ES-I3 (cell line): ENCODE measurements at regions not wholly inside any gene's neighbourhood (a gene's known extent, or its start where the extent isn't known, plus 50 kb on each side); places are given as distances from the start of the nearest gene placed in this dataset.

ENCODE experiments used
- H3K36me3 ChIP-seq: 2 replicates; pipeline ENCODE4 v1.6.1; 2013; ENCODE audit warnings: mild to moderate bottlenecking, low read length, control low read depth, moderate library complexity; ENCODE audit not compliant: insufficient read depth
- H3K4me1 ChIP-seq: 2 replicates; pipeline ENCODE4 v1.6.1; 2013; ENCODE audit warnings: mild to moderate bottlenecking, control low read depth, low read length; ENCODE audit not compliant: insufficient read depth
- H3K9ac ChIP-seq: 2 replicates; pipeline ENCODE4 v1.6.1; 2013; ENCODE audit warnings: low read depth, mild to moderate bottlenecking, low read length, moderate library complexity
- H3K9me3 ChIP-seq: 2 replicates; pipeline ENCODE4 v1.6.1; 2013; ENCODE audit warnings: mild to moderate bottlenecking, low read length, moderate library complexity; ENCODE audit not compliant: control insufficient read depth, insufficient read depth

DNA sequence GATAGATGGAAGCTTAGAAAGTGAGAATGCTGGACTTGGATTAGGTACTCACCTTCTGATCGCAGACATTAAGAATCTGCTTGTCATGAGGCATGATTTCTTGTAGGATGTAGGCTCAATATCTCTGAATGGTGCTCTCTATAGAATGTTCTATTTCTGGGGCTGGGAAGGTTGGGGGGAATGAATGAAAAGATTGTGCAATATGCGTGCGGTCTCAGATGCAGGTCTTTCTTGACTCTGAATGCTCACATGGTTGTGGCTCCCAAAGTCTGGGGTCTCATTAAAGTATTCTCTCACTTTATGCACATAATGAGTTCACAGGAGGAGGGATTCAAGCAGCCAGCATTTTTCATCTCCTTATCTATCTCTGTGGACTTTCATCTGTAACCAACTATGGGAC, 482.0 kb upstream of the CD180 start:
- Histone ChIP-seq H3K9me3 (no peaks in the 10 kb centered on the region), H3K4me1 (peaks cover 3% of the 10 kb centered on the region; the same call in 1 of the 2 replicates), H3K9ac (no peak overlapping the region), H3K36me3 (no peaks in the 10 kb centered on the region)

DNA sequence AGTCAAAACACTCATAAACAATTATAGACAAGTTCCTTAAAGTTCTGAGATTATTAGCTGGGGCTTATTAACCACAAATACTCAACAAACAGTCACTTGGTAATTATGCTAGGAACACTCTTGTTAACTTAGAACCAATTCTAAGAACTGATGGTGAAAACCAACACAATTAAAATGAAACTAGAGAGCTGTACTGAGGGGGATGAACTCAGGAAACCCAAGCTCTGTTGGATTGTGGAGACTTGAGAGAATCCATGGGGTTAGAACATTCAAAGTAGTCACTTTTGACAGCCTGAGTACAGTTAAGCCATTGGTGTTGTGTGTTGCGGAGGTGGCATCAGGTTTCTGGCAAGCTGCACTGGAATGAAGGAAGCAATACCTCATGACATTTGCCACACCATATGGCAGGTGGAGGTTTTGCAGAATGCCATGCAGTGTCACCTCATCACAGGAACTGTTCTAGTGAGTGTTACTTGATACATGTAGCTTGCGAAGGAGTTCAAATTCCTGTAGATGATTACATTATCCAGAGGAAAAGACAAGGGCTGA, 480.9 kb upstream of the CD180 start:
- Histone ChIP-seq H3K9me3 (no peaks in the 10 kb centered on the region), H3K9ac (no peak overlapping the region), H3K4me1 (peaks cover 3% of the 10 kb centered on the region; the same call in 1 of the 2 replicates), H3K36me3 (no peaks in the 10 kb centered on the region)

DNA sequence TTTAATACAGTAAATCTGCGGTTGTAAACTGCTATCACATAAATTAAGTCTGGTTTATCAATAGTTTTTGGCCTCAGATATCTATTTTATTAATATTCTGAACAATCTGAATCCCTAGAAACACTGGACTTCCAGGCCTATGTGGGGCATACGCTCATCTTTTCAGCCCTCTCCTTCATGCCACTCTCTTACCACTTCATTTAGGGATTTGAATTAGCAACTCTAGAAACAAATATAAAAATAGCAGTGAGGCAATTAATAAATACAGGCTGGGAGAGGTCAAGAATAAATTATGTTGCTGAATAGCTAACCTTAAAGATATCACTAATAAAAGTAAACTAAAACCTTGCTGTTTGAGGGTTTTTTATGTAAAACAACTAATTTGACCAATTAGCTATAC, 480.3 kb upstream of the CD180 start:
- Histone ChIP-seq H3K4me1 (peaks cover 3% of the 10 kb centered on the region; the same call in 1 of the 2 replicates), H3K36me3 (no peaks in the 10 kb centered on the region), H3K9me3 (no peaks in the 10 kb centered on the region), H3K9ac (no peak overlapping the region)

DNA sequence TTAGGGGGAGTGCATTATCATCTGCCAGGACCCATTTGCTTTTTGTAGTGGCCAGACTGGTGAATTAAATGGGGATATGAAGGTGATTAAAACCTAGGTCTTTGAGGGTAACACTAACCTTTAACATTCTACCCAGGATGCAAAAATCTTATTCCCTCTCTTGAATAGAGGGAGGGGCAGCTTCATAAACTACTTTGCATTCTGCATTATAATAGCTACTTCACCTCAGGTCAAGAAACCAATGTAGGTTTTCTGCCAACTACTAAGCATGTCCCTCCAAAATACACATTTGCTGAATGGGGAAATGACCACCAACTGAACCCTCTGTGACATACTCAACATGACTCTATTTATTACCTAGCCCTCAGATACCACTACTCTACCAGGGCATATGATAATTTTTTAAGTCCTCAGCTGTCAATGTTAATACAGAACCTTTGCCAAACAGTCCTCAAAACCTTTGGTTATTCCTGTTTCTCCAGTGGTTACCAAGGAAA, 477.6 kb upstream of the CD180 start:
- H3K4me1 ChIP-seq: peaks cover 3% of the 10 kb centered on the region; the same call in 1 of the 2 replicates
- H3K36me3 ChIP-seq: no peaks in the 10 kb centered on the region
- H3K9ac ChIP-seq: no peak overlapping the region
- H3K9me3 ChIP-seq: no peaks in the 10 kb centered on the region

DNA sequence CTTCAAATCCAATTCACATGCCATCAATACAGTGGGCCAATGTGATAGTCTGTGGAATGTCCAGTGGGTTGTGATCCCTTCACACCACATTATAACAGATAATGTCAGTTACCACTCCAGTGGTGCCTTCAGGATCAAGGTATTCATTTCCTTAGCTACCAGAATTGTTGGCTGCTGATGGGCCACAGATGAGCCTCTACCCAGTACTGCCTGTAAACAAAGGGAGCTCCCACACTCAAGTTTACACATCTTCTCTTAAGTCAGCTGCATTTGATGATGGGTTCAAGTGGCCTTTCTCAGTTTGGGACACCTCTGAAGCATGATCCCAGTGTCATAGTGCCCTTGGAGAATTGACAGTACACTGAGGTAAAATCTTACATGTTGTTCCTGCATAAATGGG, 477.0 kb upstream of the CD180 start:
- Histone ChIP-seq H3K9me3 (no peaks in the 10 kb centered on the region), H3K9ac (no peak overlapping the region), H3K36me3 (no peaks in the 10 kb centered on the region), H3K4me1 (no peaks in the 10 kb centered on the region)

DNA sequence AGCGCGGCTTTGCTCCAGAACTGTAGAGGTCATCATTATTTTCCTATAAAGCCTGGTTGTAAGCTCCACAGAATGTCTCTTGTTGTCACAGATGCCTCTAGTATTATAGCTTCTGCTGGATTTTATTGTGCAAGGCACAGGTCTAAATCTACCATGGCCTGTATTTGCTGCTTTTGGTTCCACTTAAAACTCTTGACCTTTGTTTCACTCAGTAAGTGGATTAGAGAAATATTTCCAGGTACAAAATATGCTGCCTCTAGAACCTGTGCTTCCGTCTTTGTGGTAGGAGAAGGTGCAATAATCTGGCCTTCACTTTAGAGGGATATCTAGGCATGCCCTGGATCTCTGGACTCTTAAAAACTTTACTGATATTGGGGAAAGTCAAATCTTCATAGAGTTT, 476.6 kb upstream of the CD180 start:
- Histone ChIP-seq H3K9ac (no peak overlapping the region), H3K4me1 (no peaks in the 10 kb centered on the region), H3K9me3 (no peaks in the 10 kb centered on the region), H3K36me3 (no peaks in the 10 kb centered on the region)

DNA sequence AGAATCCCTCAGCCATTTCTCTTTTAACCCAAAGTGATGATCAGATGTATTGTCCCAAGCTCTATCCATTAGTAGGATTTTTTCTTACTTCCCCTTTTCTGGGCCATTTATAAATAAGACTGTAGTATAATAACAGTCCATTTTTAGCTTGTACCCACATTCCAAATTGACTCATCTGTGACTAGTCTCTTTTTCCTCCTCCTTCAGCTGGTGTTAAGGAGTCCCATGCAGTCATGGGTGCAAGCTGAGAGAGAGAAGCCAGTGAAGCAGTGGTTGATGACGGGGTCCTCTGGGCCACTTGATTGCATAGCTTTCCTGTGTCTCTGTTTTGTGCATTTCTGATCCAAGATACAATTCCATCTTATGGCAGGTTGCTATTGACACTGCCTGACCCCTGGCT, 476.0 kb upstream of the CD180 start:
- Histone ChIP-seq H3K9ac (no peak overlapping the region), H3K4me1 (no peaks in the 10 kb centered on the region), H3K9me3 (no peaks in the 10 kb centered on the region), H3K36me3 (no peaks in the 10 kb centered on the region)

DNA sequence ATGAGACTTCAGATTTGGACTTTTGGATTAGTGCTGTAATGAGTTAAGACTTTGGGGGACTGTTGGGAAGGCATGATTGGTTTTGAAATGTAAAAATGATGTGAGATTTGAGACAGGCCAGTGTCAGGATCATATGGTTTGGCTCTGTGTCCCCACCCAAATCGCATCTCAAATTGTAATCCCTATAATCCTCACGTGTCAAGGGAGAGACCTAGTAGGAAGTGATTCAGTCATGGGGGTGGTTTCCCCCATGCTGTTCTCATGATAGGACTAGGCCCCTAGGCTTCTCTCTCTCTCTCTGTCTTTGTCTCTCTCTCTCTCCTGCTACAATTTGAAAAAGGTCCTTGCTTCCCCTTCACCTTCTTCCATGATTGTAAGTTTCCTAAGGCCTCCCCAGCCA, 473.3 kb upstream of the CD180 start:
- Histone ChIP-seq H3K9ac (no peak overlapping the region), H3K9me3 (0 out of 2 replicates have a peak, but pooled peaks cover 5% of the 10 kb centered on the region), H3K36me3 (no peaks in the 10 kb centered on the region), H3K4me1 (no peaks in the 10 kb centered on the region)

DNA sequence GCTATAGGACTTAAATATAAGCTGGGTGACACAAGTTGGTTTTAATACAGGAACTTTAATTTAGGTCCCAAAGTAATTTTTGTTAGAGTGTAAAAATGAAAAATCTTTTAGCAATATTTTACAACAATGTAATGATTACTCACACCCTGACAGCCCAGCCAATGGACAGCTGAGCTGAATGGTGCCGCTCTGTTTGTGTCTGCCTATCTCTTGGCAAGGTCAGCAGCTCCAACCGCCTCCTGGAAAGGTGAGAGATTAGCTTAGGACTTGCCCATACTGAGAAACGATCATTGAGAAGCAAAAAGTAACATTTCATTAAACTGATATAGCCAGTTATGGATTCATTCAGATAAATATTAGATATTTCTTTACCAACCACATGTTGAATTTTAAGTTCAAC, 463.6 kb upstream of the CD180 start:
- Histone ChIP-seq H3K9me3 (no peaks in the 10 kb centered on the region), H3K4me1 (no peaks in the 10 kb centered on the region), H3K36me3 (no peaks in the 10 kb centered on the region), H3K9ac (no peak overlapping the region)

DNA sequence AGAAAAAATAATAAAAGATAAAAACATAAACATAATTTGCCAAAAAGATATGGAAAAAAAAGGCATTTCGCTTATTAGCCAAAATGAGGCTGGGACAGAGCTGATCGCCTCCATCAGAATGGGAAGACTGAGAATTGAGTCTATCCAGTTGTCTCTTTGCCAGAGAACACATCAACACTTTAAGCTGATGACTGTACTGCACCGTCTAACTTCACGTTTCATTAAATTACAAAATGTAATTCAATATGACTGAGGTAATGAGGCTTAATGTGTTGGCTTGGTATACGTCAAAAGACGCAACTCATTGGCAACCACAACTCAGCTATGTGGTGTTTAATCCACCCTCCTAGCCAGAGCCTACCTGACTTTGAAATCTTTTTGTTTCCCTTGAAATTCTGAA, 462.7 kb upstream of the CD180 start:
- H3K4me1 ChIP-seq: no peaks in the 10 kb centered on the region
- H3K9me3 ChIP-seq: no peaks in the 10 kb centered on the region
- no peak overlapping the region for H3K9ac ChIP-seq
- no peaks in the 10 kb centered on the region for H3K36me3 ChIP-seq

DNA sequence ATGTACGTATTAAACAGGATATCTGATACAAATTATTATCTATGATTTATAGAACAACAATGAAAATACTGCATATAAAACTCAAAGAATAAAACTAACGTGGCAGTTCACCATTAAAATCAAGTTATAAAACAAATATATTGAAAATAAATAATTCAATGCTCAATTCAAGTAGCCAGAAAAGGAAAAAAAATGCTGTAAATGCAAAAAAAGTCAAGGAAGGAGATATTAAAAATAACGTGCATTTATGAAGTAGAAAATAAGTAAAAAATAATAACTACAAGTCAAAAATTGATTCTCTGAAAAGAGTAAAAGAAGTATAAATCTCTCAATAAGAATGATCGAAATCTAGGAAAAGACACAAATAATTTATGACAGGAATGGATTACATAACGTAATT, 460.5 kb upstream of the CD180 start:
- no peaks in the 10 kb centered on the region for H3K36me3 ChIP-seq
- no peaks in the 10 kb centered on the region for H3K4me1 ChIP-seq
- no peaks in the 10 kb centered on the region for H3K9me3 ChIP-seq

DNA sequence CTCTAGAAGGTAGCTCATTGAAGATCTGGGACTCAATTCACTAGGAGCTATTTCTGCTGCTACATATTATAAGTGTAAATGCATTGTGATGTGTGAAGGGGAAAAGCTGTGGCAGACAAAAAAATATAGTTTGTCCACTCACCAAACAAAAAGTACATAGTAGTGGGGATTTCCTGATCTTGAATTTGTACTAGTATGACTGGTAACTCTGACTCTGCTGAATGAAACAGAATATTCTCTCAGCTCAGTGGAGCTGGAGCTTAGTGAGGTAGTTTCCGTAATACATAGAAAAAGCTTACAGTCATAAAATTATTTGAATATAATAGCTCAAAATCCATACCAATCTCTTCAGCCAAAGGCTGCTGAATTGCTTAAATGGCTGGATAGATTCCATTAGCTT, 455.6 kb upstream of the CD180 start:
- Histone ChIP-seq H3K36me3 (no peaks in the 10 kb centered on the region), H3K9me3 (no peaks in the 10 kb centered on the region), H3K4me1 (no peaks in the 10 kb centered on the region), H3K9ac (no peak overlapping the region)

More for the DNA sequence above, 460.5 kb upstream of the CD180 start:
- no peak overlapping the region for H3K9ac ChIP-seq

DNA sequence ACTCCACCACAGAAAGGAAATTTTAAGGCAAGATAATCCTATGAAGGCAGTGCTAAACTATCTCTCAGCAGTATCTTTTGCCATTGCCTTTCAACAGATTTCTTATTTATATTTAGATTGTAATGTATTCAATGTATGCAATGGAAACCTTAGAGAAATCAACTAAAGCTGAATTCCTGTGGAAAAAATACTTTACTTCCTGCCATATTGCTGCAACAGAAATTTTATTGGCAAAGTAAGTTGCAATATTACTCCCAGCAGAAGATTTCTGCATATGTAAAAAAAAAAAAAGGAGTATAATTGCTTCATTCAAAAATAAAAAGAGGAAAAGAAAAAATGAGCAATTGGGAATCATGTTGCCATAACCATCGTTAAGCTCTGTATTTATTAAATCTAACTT, 454.6 kb upstream of the CD180 start:
- Histone ChIP-seq H3K9ac (no peak overlapping the region), H3K36me3 (no peaks in the 10 kb centered on the region), H3K9me3 (no peaks in the 10 kb centered on the region), H3K4me1 (no peaks in the 10 kb centered on the region)

DNA sequence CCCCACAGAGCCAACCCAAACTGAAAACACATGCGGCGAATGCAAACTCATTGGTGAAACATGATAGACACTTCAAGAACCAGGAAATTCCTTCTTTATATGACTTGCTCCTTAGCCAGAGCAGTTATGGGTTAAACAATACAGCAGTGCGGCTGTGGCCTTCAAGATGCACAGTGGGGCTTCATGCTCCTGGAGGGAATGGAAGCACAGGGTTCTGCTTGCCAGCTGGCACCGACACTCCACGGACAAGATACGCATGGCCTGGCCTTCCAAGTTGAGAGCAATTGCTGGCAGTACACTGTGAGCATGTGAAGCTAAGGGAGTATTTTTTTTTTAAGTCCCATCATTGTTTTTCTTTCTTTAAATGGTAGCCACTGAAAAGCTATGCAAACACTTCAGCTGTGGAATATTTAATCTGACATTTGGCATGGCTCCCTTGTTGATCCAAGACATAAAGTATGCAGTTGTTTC, 451.6 kb upstream of the CD180 start:
- Histone ChIP-seq H3K9ac (no peak overlapping the region), H3K9me3 (peaks cover 8% of the 10 kb centered on the region), H3K36me3 (no peaks in the 10 kb centered on the region), H3K4me1 (no peaks in the 10 kb centered on the region)

DNA sequence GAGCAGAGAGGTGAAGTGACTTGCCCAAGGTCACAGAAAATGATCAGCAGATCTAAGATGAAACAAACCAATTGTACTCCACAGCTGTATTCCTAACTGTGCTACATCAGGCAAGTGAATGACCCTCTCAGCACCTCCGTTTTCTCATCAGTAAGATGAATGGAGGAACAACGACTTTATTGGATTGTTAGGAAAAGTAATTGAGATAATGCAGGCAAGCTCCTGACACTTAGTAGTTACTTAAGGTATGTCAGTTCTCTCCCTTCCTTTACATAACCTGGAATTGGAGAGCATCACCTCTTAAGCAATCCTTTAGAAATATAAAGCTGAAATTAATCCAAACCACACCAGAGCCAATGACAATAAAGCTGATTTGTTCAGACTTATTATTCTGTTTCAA, 451.2 kb upstream of the CD180 start:
- no peaks in the 10 kb centered on the region for H3K4me1 ChIP-seq
- H3K9me3 ChIP-seq: peaks cover 8% of the 10 kb centered on the region
- H3K9ac ChIP-seq: no peak overlapping the region
- H3K36me3 ChIP-seq: no peaks in the 10 kb centered on the region
